NB4 (cell line): ENCODE measurements at regions not wholly inside any gene's neighbourhood (a gene's known extent, or its start where the extent isn't known, plus 50 kb on each side); places are given as distances from the start of the nearest gene placed in this dataset.
A peak's percentile ranks its signal among the peaks of the same experiment; 100 is the strongest.

Experiments used
- DNase-seq: peaks from one replicate; pipeline ENCODE4 v3.0.0; 2010; ENCODE audit warnings: low read depth
- H3K4me3 ChIP-seq: one replicate; pipeline ENCODE4 v1.5.1; 2011; ENCODE audit warnings: mild to moderate bottlenecking, low read depth, low read length, moderate library complexity
- CTCF ChIP-seq: IDR thresholded peaks from one replicate; pipeline ENCODE4 v1.5.1; 2012; ENCODE audit warnings: low read depth, low read length
- MAX ChIP-seq: IDR thresholded peaks from 2 replicates; pipeline ENCODE4 v1.6.1; 2011; ENCODE audit warnings: low read depth, low read length
- MYC ChIP-seq: IDR thresholded peaks from 2 replicates; pipeline ENCODE4 v1.6.1; 2011; ENCODE audit warnings: low read depth, low read length
- POLR2A ChIP-seq: IDR thresholded peaks from 2 replicates; pipeline ENCODE4 v1.6.1; 2011; ENCODE audit warnings: mild to moderate bottlenecking; ENCODE audit not compliant: insufficient read length; ENCODE audit errors: extremely low read depth

- no peak for DNase-seq
- no peak for TF ChIP-seq POLR2A
- TF ChIP-seq MYC: no peak
- TF ChIP-seq CTCF: no peak
- no peak for TF ChIP-seq MAX
- no peak overlapping the region for H3K4me3 ChIP-seq
These were observed 182.5 kb downstream of the BAMBI start for GRCh38 chr10:28859791-28860190.

- H3K4me3 ChIP-seq: no peak overlapping the region
- DNase-seq: no peak
- TF ChIP-seq POLR2A: no peak
- no peak for TF ChIP-seq CTCF
- no peak for TF ChIP-seq MYC
- no peak for TF ChIP-seq MAX
These were observed 184.9 kb downstream of the BAMBI start for GRCh38 chr10:28862219-28862618.

GRCh38 chr10:28869606-28870201 is 192.4 kb downstream of the BAMBI start:
- DNase-seq: no peak
- no peak for TF ChIP-seq MYC
- TF ChIP-seq CTCF: no peak
- no peak for TF ChIP-seq MAX
- no peak for TF ChIP-seq POLR2A

GRCh38 chr10:28871665-28872064 is 194.3 kb downstream of the BAMBI start:
- DNase-seq: no peak

More at GRCh38 chr10:28869606-28870201, 192.4 kb downstream of the BAMBI start:
- no peak overlapping the region for H3K4me3 ChIP-seq

GRCh38 chr10:28872587-28873165 is 195.4 kb downstream of the BAMBI start:
- TF ChIP-seq MAX: no peak
- no peak for TF ChIP-seq CTCF
- no peak for TF ChIP-seq POLR2A
- TF ChIP-seq MYC: no peak
- no peak overlapping the region for H3K4me3 ChIP-seq

More at GRCh38 chr10:28871665-28872064, 194.3 kb downstream of the BAMBI start:
- no peak overlapping the region for H3K4me3 ChIP-seq
- TF ChIP-seq POLR2A (no peak), MYC (no peak), MAX (no peak), CTCF (no peak)

GRCh38 chr10:28873540-28873939 is 196.2 kb downstream of the BAMBI start:
- no peak for DNase-seq
- no peak overlapping the region for H3K4me3 ChIP-seq
- TF ChIP-seq MYC: no peak
- no peak for TF ChIP-seq CTCF
- TF ChIP-seq MAX: no peak
- TF ChIP-seq POLR2A: no peak

More at GRCh38 chr10:28872587-28873165, 195.4 kb downstream of the BAMBI start:
- DNase-seq: peak; percentile 28
